Kidney tubule cell (primary cell): ENCODE measurements at regions not wholly inside any gene's neighbourhood (a gene's known extent, or its start where the extent isn't known, plus 50 kb on each side); places are given as distances from the start of the nearest gene placed in this dataset.

ENCODE experiments used
- DNase-seq: peaks from one replicate; pipeline ENCODE4 v3.0.0-alpha.2; 2018; ENCODE audit warnings: low spot score

DNA sequence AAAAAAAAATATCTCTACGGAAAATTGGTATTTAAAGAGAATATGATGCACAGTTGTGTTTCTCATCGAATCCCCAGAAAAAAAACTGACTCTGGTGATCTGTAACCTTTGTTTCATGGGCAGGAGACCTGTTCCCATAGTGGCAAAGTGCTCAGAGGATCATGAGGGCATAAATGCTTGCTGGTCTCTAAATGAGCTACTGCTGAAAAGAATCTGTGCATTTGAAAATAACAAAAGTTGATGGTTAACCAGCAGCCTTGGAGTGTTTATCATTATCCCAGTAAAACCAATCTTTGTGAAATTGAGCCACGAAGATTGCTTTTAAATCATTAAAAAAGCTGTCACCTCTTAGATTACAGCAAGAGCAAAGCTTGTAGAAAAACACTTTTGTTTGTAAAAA lies 775.4 kb downstream of the MTRR start:
- peak; percentile 35 for DNase-seq

DNA sequence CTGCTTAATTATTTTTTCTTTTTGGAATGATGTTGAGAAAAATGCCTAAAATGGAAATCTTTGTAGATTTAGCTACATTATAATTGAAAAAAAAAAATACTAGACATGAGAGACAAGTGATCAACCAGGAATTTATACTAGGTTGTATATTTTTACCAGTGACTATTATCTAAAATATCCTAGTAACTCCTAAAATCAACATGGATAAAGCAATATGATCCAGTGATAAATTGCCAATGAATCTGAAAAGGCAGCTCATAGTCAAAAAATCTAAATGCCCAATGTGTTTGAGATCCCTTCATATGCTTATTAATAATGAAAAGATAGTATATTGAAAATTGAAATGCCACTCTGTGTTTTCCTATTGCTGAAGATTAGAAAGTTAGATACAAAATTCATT lies 778.2 kb downstream of the MTRR start:
- no peak for DNase-seq

DNA sequence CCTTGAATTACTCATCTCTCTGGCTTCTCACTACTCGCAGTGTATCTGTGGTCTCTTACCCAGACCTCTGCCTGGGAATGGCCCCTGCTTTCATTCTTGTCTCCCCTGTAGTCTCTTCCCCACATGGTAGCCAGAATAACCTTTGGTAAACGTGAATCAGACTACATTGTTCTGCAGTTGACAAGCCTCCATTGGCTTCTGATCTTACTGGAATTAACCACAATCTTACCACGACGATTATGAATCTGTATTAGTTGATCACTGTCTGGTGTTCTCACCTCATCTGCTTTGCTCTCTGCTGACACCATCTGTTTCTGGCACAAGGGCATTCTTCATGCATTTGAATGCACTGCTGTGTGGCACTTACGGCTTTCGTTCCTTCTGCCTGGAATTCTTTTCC lies 781.2 kb downstream of the MTRR start:
- DNase-seq, result peak; percentile 73

DNA sequence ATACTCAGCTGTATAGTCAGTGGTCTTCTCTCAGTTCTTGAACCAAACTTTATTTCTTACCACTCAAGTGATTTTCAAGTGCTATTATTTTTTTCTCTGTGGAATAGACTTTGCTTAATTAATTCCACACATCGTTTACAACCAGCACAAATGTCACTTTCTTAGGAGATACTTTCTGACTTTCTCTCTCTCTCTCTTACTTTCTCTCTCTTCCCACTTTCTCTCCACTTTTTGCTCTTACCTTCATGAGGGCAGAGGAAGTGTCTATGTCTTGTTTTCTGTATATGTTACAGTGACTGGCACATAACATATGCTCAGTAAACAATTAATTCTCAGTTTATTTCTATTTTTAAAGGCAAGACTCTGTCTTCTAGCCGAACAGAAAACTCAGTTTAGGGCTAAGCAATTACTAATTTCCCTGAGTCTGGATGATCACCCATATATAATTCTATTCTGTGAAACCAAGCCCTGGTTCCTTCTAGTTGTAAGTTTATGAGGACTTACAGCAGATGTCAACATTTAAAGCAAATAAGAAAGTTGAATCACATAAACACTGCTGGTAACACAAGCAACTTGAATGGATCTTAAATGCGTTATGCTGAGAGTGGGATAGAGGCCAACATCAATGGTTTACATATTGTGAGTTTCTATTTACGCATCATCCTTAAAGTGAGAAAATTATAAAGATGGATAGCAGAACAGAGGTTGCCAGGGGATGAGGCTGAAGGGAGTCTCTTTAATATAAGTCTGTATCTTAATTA lies 791.4 kb downstream of the MTRR start:
- DNase-seq, result no peak

DNA sequence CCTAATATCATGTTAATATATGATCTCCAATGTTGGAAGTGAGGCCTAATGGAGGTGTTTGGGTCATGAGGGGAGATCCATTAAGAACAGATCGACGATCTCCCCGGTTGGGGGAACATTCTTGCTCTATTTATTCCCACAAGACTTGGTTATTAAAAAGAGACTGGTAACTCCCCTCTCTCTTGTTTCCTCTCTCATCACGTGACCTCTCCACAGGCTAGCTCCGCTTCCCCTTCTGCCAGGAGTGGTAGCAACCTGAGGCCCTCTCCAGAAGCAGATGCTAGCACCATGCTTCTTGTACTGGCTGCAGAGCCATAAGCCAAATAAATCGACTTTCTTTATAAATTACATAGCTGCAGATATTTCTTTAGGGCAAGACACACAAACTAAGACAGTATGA lies 794.4 kb downstream of the MTRR start:
- no peak for DNase-seq

DNA sequence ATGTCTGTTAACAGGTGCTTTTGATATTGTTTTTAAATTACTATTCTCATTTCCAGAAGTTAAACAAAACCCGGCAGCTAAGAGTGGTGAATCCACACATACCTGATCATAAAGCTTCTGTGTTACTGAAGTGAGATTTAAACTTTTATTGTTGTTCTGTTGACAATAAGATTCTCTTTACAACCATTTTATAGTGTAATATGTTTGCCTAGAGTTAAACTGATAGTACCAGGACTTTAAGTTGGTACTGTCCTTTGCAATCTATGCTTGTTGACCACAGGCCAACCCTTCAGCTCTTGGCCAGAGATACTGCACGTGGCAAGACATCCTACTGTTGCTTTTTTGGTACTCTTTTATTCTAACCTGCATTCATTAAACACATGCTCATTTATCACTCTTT lies 806.2 kb downstream of the MTRR start:
- DNase-seq, result no peak

DNA sequence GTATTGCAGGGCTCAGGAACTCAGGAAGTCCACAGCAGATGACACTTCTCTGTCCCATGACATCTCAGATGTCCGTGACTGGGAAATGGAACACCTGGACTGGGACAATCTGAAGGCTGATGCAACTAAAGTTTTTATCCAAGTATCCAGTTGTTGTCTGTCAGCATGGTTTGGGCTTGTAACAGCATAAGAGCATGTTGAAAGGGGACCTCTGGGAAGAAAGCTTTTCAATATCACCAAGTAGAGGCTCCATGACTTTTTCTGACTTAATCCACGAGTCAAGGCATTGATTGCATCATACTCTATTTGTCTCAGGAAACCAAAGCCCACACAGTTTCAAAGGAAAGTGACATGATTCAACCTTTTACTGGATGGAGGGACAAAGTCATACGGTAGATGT lies 807.7 kb downstream of the MTRR start:
- no peak for DNase-seq

DNA sequence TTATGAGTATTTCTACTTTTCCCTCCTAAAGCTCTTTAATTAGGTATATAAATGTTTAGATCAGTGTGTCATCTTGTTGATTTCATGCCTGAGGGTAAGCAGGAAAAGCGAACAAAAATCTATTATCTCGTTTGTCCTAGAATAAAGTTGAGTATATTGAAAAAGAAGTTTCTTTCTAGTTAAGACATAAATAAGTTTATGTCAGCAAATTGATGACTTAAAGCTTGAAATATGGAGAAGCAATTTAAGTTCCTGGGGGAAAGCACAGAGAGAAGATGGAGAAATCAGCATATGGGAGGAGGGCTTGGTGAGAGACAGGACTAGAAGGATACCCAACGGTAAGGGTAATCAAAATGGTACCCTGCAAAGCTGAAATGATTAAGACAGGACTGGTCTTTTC lies 813.4 kb downstream of the MTRR start:
- no peak for DNase-seq

DNA sequence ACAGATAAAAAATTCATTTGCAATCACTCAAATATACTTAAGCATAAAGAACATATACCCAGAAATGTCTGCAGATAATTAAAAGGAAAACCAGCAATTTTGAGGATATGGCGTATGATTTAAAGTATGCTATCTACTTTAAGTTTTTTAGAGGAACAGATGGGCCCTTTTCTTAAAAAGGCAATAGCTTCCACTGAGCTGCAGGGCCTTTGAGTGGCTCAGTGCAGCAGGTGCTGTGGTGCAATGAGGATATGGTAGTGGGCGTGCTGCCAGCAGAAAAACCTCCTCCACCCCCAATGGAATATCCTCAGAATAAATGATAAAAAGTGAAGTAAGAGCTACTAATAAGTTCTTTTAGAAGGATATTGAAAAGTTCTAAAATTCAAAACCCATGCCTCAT lies 814.5 kb downstream of the MTRR start:
- DNase-seq, result no peak

DNA sequence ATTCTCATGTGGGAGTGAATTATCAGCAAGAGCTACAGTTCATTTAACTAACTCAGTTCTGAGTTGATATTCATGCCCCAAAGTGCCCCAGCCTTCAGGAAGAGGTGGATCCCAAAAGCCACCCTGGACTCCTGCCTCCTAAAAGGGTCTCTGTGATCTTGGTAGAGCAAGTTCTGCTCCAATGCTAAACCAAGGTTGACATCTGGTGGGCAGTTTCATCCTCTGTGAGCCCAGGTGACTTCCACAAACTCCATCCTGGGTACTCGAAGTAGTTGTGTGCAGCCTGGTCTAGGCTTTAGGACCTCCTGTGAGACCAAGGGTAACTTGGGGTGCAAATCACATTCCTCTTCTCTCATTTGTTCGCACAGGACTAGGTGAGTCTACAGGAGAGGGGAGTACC lies 816.8 kb downstream of the MTRR start:
- DNase-seq, result no peak

DNA sequence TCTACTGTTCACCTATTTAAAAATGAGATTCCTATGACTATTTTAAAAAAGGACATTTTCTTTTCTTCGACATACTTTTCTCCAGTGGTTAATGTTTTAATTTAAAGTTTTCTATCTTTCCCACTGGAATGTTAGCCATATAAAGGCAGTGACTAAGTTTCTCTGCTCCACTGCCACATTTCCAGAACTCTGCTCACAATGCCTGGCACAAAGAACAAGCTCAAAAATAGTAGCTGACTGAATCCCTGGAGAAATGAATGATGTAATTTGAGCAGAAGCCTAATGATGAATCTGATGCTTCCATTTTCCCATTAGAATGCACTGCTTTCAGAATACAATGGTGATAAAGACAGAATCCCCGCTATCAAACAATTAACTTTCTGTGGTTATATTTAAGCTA lies 817.8 kb downstream of the MTRR start:
- peak; percentile 54 for DNase-seq

DNA sequence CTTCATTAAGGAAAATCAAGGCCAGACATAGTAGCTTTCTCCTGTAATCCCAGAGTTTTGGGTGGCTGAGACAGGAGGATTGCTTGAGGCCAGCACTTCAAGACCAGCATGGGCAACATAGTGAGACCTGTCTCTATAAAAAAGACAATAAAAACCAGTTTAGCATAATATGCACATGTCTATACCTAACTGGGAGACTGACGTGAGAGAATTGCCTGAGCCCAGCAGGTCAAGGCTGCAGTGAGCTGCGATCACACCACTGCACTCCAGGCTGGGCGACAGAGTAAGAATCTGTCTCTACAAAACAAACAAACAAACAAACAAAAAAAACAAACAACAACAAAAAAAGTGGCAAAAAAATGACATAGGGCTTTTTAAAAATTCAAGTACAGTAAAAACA lies 820.8 kb downstream of the MTRR start:
- DNase-seq, result no peak

DNA sequence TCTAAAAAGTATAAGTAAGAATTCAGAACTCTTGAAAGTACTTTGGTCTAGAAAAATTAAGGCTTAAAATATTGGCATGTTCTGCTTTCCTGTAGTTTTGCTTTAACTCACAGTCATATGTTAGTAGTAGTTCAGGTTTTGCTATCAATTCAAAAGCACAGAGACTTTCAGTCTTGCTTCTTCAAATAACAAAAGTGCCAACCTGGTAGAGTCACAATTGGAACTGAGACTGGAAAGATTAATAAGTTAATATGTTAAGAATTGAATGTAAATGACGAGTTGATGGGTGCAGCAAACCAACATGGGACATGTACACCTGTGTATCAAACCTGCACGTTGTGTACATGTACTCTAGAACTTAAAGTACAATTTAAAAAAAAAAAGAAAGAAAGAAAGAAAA lies 822.3 kb downstream of the MTRR start:
- peak; percentile 49 for DNase-seq

DNA sequence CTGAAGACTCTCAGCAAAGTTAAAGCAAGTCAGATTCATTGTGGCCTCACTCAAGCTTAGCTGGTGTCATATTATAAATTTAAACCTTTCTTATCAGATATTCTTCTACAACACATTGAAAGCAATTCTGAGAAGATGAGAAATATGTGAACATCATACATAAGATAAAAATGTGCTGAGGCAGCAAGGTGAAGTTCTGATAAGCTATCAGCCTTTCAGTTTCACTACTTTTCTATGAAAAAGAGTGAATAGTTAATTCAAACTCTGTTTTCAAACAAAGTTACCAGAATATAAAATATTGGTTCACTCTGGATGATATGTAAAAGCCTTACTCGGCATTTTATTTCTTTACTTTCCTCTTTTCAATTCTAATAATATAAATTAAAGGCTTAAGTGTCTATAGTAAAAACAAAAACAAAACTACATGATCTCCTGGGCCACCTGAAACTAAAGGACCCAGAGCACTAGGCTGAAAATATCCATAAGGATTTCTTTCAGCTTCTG lies 824.4 kb downstream of the MTRR start:
- no peak for DNase-seq

DNA sequence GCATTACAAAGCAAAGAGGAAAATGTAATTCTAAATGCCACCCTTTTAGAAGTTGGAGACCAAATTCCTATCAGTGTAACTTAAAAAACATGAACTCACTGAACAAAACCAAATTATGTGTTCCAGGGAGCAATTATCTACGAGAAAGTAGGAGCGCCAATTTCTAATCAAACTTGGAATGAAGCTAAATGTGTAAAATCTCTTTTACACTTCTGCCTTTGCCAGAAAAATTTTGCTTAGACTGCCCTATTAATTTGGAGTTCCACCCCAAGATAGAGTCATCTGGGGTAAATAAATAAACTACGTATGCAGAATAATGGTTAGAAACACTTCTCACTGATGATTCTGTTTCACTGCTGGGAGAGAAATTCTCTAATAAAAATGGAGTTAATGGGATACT lies 825.6 kb downstream of the MTRR start:
- DNase-seq, result no peak

DNA sequence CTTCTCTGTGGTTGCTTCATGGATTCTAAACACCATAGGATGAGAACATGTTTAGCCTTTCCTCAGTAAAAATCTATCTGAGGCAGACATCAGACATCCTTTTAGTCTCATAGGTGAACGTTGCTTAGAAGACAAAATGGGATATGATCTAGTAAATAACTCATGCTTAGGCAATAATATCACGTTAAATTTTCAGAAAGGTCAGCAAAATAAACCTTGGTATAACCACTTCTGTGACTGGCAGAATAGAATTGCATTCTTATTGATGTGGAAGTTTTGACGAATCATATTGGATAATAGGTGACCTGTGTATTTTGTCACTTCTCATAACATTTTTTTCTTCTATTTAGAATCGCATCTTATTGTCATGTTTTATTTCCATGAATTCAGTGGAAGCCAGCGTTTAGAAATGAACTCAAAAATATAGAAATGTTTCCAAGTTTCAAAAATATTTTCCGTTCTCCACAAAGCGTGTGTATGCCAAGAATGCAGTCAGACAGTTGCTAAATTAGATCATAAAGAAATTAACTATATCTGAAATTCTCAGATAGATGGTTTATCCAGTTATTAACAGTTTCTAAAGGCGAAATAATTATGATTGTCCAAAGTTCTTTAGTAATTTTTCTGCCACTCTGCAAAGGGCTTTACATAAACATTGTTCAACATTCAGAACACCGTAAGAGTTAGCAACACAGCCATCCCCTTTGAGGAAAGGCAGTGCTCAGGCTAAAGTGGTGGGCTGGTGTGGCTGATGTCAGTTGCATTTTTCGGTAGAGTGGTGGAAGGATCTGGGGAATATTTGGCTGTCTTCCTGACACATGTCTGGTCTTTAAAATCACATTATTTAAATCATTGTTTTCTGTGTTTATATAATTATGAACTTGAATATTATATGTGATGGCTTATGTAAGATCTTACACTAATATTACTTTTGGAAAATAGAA lies 827.2 kb downstream of the MTRR start:
- DNase-seq, result no peak

DNA sequence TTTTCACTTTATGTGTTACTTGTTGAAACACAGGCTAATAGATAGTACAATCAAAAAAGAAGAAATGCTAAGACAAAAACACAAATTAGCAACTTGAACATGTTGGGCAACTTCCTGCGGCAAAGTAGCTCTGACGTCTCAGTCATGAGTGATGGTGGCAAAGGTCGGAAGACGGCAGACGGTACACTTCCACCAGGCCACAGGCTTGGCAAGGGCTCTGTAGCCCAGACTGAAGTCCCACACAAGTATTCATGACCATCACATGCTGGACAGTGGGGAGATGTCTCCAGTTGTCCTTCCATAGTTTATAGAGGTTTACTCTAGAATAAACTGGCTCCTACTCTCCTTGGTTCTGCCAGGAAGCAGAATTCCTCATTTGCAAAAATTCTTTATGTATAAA lies 831.3 kb downstream of the MTRR start:
- DNase-seq, result no peak

DNA sequence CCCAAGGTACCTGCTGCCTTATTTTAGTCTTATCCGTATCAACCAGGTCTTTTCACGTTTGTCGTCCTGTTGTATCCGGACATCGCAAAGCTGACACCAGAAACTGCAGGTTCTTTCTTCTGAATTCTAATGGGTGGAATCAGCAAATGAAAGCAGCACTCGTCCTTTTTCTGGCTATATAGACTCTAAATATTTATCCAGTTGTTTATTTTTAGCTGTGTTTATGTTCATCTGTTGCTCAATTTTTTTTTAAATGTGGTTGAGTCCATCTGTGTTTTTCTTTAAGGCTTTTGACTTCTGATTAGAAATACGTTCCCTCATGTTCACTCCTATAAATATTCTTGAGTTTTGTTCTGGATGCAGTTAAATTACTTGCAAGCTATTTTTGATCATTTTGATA lies 831.7 kb downstream of the MTRR start:
- no peak for DNase-seq

DNA sequence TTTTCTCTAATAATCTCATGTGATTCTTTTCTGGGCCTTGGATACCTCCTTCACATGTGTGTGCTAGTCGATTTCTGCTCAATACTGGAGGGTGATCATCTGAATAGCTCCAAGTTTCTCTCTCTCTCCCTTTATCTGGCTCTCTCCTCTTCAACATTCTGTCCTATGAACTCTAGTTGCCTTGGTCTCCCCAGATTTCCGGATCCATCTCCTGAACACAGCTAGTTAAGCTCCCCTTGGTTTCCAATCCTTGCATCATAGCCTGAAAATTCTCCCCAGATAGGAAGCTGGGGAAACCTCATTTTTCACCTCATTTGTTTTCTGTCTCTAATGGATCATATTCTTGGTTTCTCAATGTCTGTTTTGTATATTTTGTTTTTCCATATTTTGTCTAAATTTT lies 832.3 kb downstream of the MTRR start:
- no peak for DNase-seq

DNA sequence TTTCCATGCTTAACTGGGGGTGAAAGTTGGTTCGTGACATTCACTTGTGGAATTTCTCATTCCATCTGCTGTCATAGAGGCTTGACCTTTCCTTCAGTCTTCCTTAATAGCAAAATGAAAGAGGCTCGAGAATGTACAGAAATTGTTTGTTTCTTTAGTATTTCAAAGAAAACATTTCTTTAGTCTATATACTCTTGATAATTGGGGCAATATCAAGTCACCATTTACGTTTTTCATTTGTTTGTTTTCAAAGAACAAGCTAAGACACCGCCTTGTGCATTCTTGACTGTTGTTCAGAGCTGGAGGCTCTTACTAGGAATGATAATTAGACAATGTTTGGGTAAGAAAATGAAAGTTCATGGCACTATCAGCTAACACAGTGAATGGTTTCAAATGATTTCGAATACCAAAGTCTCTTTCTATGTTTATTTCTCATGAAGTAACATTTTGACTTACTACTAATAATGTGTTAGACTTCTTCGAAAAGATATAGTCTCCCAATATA lies 835.4 kb downstream of the SEMA5A start:
- DNase-seq, result no peak

DNA sequence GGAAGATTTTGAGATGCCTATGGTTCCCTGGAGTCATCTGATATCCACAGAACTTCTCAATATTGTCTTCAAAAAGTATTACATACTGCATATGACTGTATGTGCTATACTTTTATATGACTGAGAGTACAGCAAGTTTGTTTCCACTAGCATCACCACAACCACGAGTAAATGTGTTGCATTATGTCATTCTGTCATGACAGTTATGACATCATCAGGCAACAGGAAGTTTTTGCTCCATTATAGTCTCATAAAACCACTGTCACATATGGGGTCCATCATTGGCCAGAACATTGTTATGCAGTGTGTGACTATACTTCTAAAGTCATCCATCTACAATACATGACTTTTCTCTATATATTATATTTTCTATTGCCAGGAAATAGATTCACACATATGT lies 831.7 kb downstream of the SEMA5A start:
- DNase-seq, result no peak

DNA sequence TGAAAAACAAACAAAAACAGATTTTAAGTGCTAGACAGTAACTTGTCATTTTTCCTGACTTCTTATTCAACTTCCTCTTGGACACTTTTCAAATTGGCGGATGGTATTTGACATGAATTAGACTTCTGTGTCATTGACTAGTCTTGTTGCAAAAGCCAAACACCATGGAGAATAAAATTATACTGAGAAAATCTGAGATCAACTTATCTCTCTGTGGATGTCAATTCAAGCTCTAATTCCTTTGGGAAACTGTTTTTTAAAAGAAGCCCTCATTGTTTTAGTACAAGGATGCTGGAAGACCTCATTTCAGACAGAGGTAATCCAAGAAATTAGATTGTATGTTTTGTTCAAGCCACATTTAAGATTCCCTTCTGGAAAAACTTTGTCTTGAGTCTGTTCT lies 831.0 kb downstream of the SEMA5A start:
- no peak for DNase-seq

DNA sequence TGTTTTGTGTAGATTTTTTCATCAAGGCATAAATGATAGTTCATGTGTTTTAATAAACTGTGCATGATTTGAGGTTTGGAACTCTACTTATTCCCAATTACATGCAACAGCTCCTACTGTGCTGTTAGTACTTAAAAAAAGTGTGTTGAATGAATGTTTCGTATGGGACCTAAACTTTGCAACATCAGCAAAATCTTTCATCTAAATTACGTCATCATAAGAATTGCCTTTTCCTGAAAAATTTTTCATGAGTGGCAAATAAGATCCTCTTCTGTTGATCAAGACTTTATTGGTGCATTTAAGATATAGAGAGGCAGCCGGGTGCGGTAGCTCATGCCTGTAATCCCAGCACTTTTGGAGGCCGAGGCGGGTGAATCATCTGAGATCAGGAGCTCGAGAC lies 826.1 kb downstream of the SEMA5A start:
- no peak for DNase-seq
